ENCODE measurements at regions not wholly inside any gene's neighbourhood (a gene's known extent, or its start where the extent isn't known, plus 50 kb on each side); places are given as distances from the start of the nearest gene placed in this dataset.

GRCh38 chr17:22490399-22490798 is 798.1 kb downstream of the KCNJ18 start:
- DNase-seq (ENCODE audit: low read depth, low spot score), result no peak
- ChIA-PET POLR2A (no interaction called here), CTCF (no interaction called here)
- Histone ChIP-seq H3K9me3 (ENCODE audit: control insufficient read depth, insufficient read depth, low read length) (peaks cover 55% of the 10 kb centered on the region), H3K4me3 (ENCODE audit: low read depth, low read length) (no peak overlapping the region), H3K27ac (ENCODE audit: low read depth, low read length) (no peak overlapping the region), H3K27me3 (ENCODE audit: control insufficient read depth, insufficient read depth, low read length) (no peaks in the 10 kb centered on the region)
- no peak for TF ChIP-seq CTCF (IDR thresholded peaks at IDR 0.05; ENCODE audit: low read depth, low read length)

- Histone ChIP-seq H3K27ac (ENCODE audit: low read depth, low read length) (no peak overlapping the region), H3K4me3 (ENCODE audit: low read depth, low read length) (no peak overlapping the region), H3K27me3 (ENCODE audit: control insufficient read depth, insufficient read depth, low read length) (no peaks in the 10 kb centered on the region), H3K9me3 (ENCODE audit: control insufficient read depth, insufficient read depth, low read length) (peaks cover 45% of the 10 kb centered on the region)
- no peak for TF ChIP-seq CTCF (IDR thresholded peaks at IDR 0.05; ENCODE audit: low read depth, low read length)
- ChIA-PET CTCF (no interaction called here), POLR2A (no interaction called here)
- DNase-seq (ENCODE audit: low read depth, low spot score), result no peak
These were observed 800.0 kb downstream of the KCNJ18 start for GRCh38 chr17:22492331-22492730.

GRCh38 chr17:22496450-22496849 is 804.1 kb downstream of the KCNJ18 start:
- DNase-seq (ENCODE audit: low read depth, low spot score), result no peak
- ChIA-PET POLR2A (no interaction called here), CTCF (no interaction called here)
- Histone ChIP-seq H3K4me3 (ENCODE audit: low read depth, low read length) (no peak overlapping the region), H3K9me3 (ENCODE audit: control insufficient read depth, insufficient read depth, low read length) (peaks cover 18% of the 10 kb centered on the region), H3K27ac (ENCODE audit: low read depth, low read length) (no peak overlapping the region), H3K27me3 (ENCODE audit: control insufficient read depth, insufficient read depth, low read length) (no peaks in the 10 kb centered on the region)
- no peak for TF ChIP-seq CTCF (IDR thresholded peaks at IDR 0.05; ENCODE audit: low read depth, low read length)

GRCh38 chr17:22503322-22503899 is 811.1 kb downstream of the KCNJ18 start:
- H3K27ac ChIP-seq (ENCODE audit: low read depth, low read length), result no peak overlapping the region
- H3K9me3 ChIP-seq (ENCODE audit: control insufficient read depth, insufficient read depth, low read length), result peaks cover 52% of the 10 kb centered on the region
- ChIA-PET CTCF (no interaction called here), POLR2A (no interaction called here)
- H3K4me3 ChIP-seq (ENCODE audit: low read depth, low read length), result no peak overlapping the region
- no peaks in the 10 kb centered on the region for H3K27me3 ChIP-seq (ENCODE audit: control insufficient read depth, insufficient read depth, low read length)
- no peak for DNase-seq (ENCODE audit: low read depth, low spot score)
- TF ChIP-seq CTCF (IDR thresholded peaks at IDR 0.05; ENCODE audit: low read depth, low read length), result no peak

GRCh38 chr17:22505660-22506059 is 813.3 kb downstream of the KCNJ18 start:
- H3K4me3 ChIP-seq (ENCODE audit: low read depth, low read length), result no peak overlapping the region
- TF ChIP-seq CTCF (IDR thresholded peaks at IDR 0.05; ENCODE audit: low read depth, low read length), result no peak
- H3K9me3 ChIP-seq (ENCODE audit: control insufficient read depth, insufficient read depth, low read length), result peaks cover 52% of the 10 kb centered on the region
- DNase-seq (ENCODE audit: low read depth, low spot score), result no peak
- H3K27me3 ChIP-seq (ENCODE audit: control insufficient read depth, insufficient read depth, low read length), result no peaks in the 10 kb centered on the region
- no peak overlapping the region for H3K27ac ChIP-seq (ENCODE audit: low read depth, low read length)
- ChIA-PET POLR2A (no interaction called here), CTCF (no interaction called here)

All from AG04450 (cell line).